Motor neuron (in vitro differentiated cells): ENCODE measurements at regions not wholly inside any gene's neighbourhood (a gene's known extent, or its start where the extent isn't known, plus 50 kb on each side); places are given as distances from the start of the nearest gene placed in this dataset.
"Not testable (repeated sequence)": the region's sequence is repeated elsewhere in the genome, so short reads cannot be mapped to it uniquely, and the experiment has no call there.

Source experiments
- ATAC-seq, 8 experiments: fragments of 200-7000 bp; cut with Tn5 transposase; replicated peaks in 6 of 8; 2 replicates each; pipeline ENCODE4 v1.8.0; 2021; ENCODE audit warnings: mild to moderate bottlenecking in 8 of 8, moderate library complexity in 8 of 8
- H3K27ac ChIP-seq, 2 donors: fragments of 250-450 bp; sonication (Bioruptor Pico); 2 replicates each; pipeline ENCODE4 v1.9.0; 2021; ENCODE audit warnings: antibody characterized with exemption in 2 of 2, mild to moderate bottlenecking in 2 of 2, moderate library complexity in 1 of 2
- H3K4me1 ChIP-seq, 2 donors: fragments of 250-450 bp; sonication (Bioruptor Pico); replicated peaks in 1 of 2; 2 replicates each; pipeline ENCODE4 v1.6.1; 2021; ENCODE audit warnings: antibody characterized with exemption in 2 of 2, mild to moderate bottlenecking in 2 of 2, moderate library complexity in 1 of 2
- H3K4me3 ChIP-seq, 5 donors: fragments of 250-450 bp; sonication (Bioruptor Pico); 2 replicates each; pipeline ENCODE4 v1.9.0; 2021; ENCODE audit warnings: antibody characterized with exemption in 5 of 5, mild to moderate bottlenecking in 5 of 5, moderate library complexity in 4 of 5
- WGBS, 10 experiments: fragments of 450-650 bp; shearing (Covaris generic); methylation state at CpG; one replicate each; pipeline ENCODE4 v1.0.0; 2022; 5-methylcytosine and 5-hydroxymethylcytosine counted together
- in situ Hi-C, 9 experiments: fragments of 400-800 bp; cut with MboI; loops; one replicate each; pipeline ENCODE4 v1.15.0; 2021; ENCODE audit warnings: low sequenced_read_pairs in 9 of 9, low pct_unique_long_range_greater_than_20kb in 2 of 9; ENCODE audit not compliant: unreplicated experiment in 9 of 9

DNA sequence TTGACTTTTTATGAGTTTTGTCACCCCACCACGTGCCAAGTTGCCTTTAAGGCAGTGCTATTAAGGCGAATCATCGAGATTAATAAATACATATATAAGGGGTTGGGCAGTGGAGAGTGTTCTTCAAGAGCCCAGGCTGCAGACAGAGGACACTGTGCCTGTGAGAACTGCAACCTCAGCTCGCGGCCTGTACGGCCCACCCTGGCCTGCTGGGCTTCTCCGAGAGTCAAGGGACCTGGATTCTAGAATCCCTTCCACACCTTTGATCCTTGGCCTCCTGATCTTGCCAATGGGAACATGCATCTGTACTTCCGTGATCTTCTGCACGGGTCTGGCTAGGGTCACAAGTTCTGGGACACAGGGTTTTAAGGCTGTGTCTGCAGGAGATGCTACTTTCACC, 54.5 kb downstream of the IRX5 start:
- Histone ChIP-seq H3K4me3 (no peak overlapping the region), H3K27ac (no peak overlapping the region), H3K4me1 (peaks cover 15 to 18% of the 10 kb centered on the region in 2 donors)
- 44 to 93% (median 78%) methylated on average over 1 to 5 of the region's 9 CpGs; no CpG with 5 or more reads in 4 of the 10 experiments for WGBS, 10 experiments
- in situ Hi-C loops = no loop called here
- no peak for ATAC-seq

DNA sequence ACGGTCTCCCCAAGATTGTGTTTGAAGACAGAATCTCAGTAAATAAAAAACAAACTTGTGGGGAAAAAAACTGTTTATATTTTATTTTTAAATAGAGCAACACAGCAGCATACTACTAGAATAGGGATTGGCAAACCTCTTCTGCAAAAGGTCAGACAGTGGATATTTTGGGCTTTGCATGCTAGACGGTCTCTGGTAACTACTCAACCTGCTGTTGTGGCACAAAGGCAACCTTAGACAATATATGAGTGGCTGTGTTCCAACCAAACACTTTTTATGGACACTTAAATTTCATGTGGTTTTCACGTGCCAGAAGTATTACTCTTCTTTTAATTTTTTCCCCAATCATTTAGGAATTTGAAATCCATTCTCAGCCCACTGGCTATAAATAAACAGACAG, 55.0 kb downstream of the IRX5 start:
- H3K4me3 ChIP-seq = no peak overlapping the region
- H3K27ac ChIP-seq = no peak overlapping the region
- no peak for ATAC-seq
- WGBS, 10 experiments = 14 to 100% (median 91%) methylated on average over 1 to 3 of the region's 3 CpGs
- in situ Hi-C loops = no loop called here
- H3K4me1 ChIP-seq = peaks cover 15 to 18% of the 10 kb centered on the region in 2 donors

GRCh38 chr16:54986409-54986808, 55.7 kb downstream of the IRX5 start:
- peaks cover 15 to 18% of the 10 kb centered on the region in 2 donors for H3K4me1 ChIP-seq
- no peak overlapping the region for H3K4me3 ChIP-seq
- 67 to 88% (median 77%) methylated on average over 1 to 6 of the region's 8 CpGs; no CpG with 5 or more reads in 6 of the 10 experiments for WGBS, 10 experiments
- no peak for ATAC-seq
- in situ Hi-C loops = no loop called here
- H3K27ac ChIP-seq = no peak overlapping the region

DNA sequence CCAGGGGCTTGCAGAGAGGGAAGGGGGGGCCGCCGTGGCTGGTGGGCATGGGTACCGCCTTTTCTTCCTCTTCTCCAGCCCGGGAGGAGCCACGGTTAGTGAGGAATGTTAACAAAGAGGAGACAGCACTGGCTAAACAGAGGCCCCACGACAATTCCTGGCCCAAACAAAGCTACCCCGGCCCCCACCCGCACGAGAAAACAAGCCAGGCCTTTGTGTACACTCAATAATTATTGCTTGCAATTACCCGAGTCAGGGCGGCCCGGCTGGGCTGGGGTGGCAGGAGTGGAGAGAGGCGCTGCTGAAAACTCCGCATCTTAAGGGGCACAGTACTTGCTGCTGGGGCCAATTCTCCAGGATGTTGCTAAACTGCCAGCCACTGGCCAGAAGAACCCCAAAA, 56.4 kb downstream of the IRX5 start:
- peaks cover 15 to 18% of the 10 kb centered on the region in 2 donors for H3K4me1 ChIP-seq
- WGBS, 10 experiments = 0 to 21% (median 10%) methylated on average over 1 to 6 of the region's 14 CpGs; no CpG with 5 or more reads in 5 of the 10 experiments
- ATAC-seq = peak in 5 of 8 experiments; percentile 78 to 90 (median 85)
- no peak overlapping the region for H3K27ac ChIP-seq
- in situ Hi-C loops = no loop called here
- H3K4me3 ChIP-seq = no peak overlapping the region

GRCh38 chr16:54991525-54991924, 60.9 kb downstream of the IRX5 start:
- Histone ChIP-seq H3K4me3 (no peak overlapping the region), H3K27ac (no peak overlapping the region), H3K4me1 (peaks cover 19 to 22% of the 10 kb centered on the region in 2 donors)
- WGBS, 10 experiments = 29 to 97% (median 58%) methylated on average over 1 to 3 of the region's 3 CpGs; no CpG with 5 or more reads in 2 of the 10 experiments
- in situ Hi-C loops = no loop called here
- ATAC-seq = no peak

- in situ Hi-C loops, H3K4me3 ChIP-seq, ATAC-seq, H3K27ac ChIP-seq: not testable (repeated sequence)
- H3K4me1 ChIP-seq = peaks cover 15 to 20% of the 10 kb centered on the region in 2 donors
- 60 to 100% (median 75%) methylated on average over 1 to 4 of the region's 4 CpGs; no CpG with 5 or more reads in 3 of the 10 experiments for WGBS, 10 experiments
Observed at GRCh38 chr16:54991946-54992345, 61.3 kb downstream of the IRX5 start.

DNA sequence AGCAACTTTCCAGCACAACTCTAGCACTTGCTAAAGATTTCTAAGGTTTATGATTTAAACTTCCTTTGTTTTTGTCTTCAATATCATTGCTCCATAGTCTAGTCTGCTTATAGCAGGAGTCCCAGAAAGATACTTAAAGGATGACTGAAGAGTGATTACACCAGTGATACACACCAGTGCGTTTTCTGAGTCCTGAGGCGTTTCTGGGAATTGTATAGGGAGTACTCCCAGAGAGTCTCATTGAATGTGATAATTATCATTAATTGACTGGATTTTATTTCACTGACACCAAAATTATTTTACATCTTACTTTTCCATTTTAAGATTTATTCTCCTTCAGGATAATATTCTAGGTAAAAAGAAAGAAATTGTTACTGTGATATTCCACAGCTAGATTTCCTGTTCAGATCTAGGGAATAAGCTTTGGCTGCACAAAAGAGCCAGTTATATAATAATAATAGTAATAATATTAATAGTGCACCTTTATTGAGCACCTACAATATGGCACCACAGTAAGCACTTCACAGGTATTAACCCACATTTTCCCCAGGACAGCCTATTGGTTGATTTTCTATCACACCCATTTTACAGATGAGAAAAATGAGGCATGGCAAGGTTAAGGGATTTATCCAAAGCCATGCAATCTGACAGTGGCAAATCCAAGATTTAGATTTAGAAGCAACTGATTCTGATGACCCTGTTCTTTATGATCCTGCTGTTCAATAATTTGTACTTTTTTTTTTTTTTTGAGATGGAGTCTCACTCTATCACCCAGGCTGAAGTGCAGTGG, 62.6 kb downstream of the IRX5 start:
- WGBS, 10 experiments = 0 to 92% (median 74%) methylated on average over 1 to 2 of the region's 2 CpGs; no CpG with 5 or more reads in 2 of the 10 experiments
- Histone ChIP-seq H3K27ac (no peak overlapping the region), H3K4me3 (no peak overlapping the region), H3K4me1 (peaks cover 12 to 14% of the 10 kb centered on the region in 2 donors)
- in situ Hi-C loops = no loop called here
- ATAC-seq = no peak

- H3K4me1 ChIP-seq = peaks cover 13 to 21% of the 10 kb centered on the region in 2 donors
- in situ Hi-C loops = no loop called here
- H3K4me3 ChIP-seq = no peak overlapping the region
- ATAC-seq = peak in 5 of 8 experiments; percentile 49 to 89 (median 85)
- WGBS, 10 experiments = 35 to 77% (median 49%) methylated on average over 4 to 7 of the region's 7 CpGs; no CpG with 5 or more reads in 3 of the 10 experiments
- no peak overlapping the region for H3K27ac ChIP-seq
Observed at GRCh38 chr16:54996186-54996585, 65.5 kb downstream of the IRX5 start.

DNA sequence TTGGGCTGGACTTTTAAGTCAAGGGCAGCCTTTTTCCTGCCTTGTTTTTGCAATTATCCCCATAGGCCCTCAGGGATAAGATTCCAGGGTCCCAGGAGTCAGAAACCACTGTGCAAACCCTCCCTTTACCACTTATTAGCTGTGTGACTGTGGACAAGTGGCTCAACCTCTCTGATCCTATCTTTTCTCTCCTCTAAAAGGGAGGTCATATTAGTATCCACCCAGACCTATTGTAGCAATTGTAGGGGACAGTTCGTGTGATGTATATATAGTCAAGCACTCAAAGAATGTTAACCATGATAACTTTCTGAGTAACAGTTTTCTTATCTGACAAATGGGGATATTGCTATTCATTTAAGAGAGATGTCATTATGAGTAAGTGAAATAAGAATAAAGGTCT, 68.2 kb downstream of the IRX5 start:
- in situ Hi-C loops = no loop called here
- 0 to 60% (median 50%) methylated on average over 1 of the region's 1 CpG; no CpG with 5 or more reads in 5 of the 10 experiments for WGBS, 10 experiments
- peaks cover 13 to 21% of the 10 kb centered on the region in 2 donors for H3K4me1 ChIP-seq

DNA sequence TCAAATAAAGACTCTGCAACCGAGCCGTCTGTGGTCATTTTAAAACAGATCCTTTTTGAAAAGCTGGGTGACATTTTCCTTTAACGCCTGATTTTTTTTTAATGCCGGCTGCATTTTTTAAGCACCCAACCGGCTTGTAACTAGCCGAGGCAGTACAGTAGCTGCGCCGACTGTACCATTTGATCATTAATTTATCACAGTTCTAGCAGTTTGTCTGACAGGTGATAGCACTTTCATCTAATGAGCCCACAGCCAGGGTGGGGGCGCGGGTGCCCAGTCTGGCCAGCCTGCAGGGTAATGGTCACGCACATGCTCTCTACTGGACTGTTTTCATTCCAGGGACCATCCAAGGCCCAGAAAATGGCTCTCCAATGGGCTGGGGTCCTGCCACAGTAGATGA, 68.8 kb downstream of the IRX5 start:
- WGBS, 10 experiments = 47 to 100% (median 66%) methylated on average over 2 to 9 of the region's 11 CpGs; no CpG with 5 or more reads in 3 of the 10 experiments
- Histone ChIP-seq H3K4me3 (no peak overlapping the region), H3K27ac (no peak overlapping the region), H3K4me1 (peaks cover 13 to 21% of the 10 kb centered on the region in 2 donors)
- ATAC-seq = peak in 5 of 8 experiments; percentile 43 to 64 (median 62)
- in situ Hi-C loops = no loop called here

More for the DNA sequence above, 68.2 kb downstream of the IRX5 start:
- H3K4me3 ChIP-seq = no peak overlapping the region
- H3K27ac ChIP-seq = no peak overlapping the region
- no peak for ATAC-seq

GRCh38 chr16:55000595-55000994, 69.9 kb downstream of the IRX5 start:
- H3K4me1 ChIP-seq = peaks cover 13 to 19% of the 10 kb centered on the region in 2 donors
- H3K4me3 ChIP-seq = no peak overlapping the region
- 17 to 79% (median 54%) methylated on average over 1 to 3 of the region's 4 CpGs; no CpG with 5 or more reads in 3 of the 10 experiments for WGBS, 10 experiments
- in situ Hi-C loops = no loop called here
- no peak overlapping the region for H3K27ac ChIP-seq
- no peak for ATAC-seq

GRCh38 chr16:55001931-55002330, 71.3 kb downstream of the IRX5 start:
- in situ Hi-C loops = no loop called here
- WGBS, 10 experiments = 0 to 100% (median 89%) methylated on average over 1 of the region's 1 CpG; no CpG with 5 or more reads in 3 of the 10 experiments
- Histone ChIP-seq H3K27ac (no peak overlapping the region), H3K4me3 (no peak overlapping the region), H3K4me1 (peaks cover 5 to 7% of the 10 kb centered on the region in 2 donors)
- no peak for ATAC-seq

GRCh38 chr16:55002419-55002818, 71.8 kb downstream of the IRX5 start:
- ATAC-seq = peak in 3 of 8 experiments; percentile 29 to 63 (median 55)
- 43 to 100% (median 75%) methylated on average over 1 to 5 of the region's 5 CpGs; no CpG with 5 or more reads in 2 of the 10 experiments for WGBS, 10 experiments
- in situ Hi-C loops = no loop called here
- H3K4me1 ChIP-seq = peaks cover 5 to 7% of the 10 kb centered on the region in 2 donors
- H3K4me3 ChIP-seq = no peak overlapping the region
- H3K27ac ChIP-seq = no peak overlapping the region
